MM.1S (cell line): ENCODE measurements at regions not wholly inside any gene's neighbourhood (a gene's known extent, or its start where the extent isn't known, plus 50 kb on each side); places are given as distances from the start of the nearest gene placed in this dataset.

Source experiments
- DNase-seq: peaks from one replicate; pipeline ENCODE4 v3.0.0-alpha.2; 2015
- H2AFZ ChIP-seq: fragments of 300-600 bp; sonication (generic); 2 replicates; pipeline ENCODE4 v1.6.0; 2016; ENCODE audit warnings: antibody characterized with exemption, low read length
- H3F3A ChIP-seq: fragments of 300-600 bp; sonication (generic); 2 replicates; pipeline ENCODE4 v1.6.1; 2016; ENCODE audit warnings: mild to moderate bottlenecking, antibody characterized with exemption, low read length, moderate library complexity, mixed read lengths; ENCODE audit not compliant: insufficient read depth
- H3K27ac ChIP-seq: fragments of 300-600 bp; sonication (generic); 2 replicates; pipeline ENCODE4 v1.5.1; 2016; ENCODE audit warnings: mild to moderate bottlenecking, low read length
- H3K27me3 ChIP-seq: fragments of 300-600 bp; sonication (generic); replicated peaks from 2 replicates; pipeline ENCODE4 v1.6.0; 2016; ENCODE audit warnings: low read length; ENCODE audit not compliant: insufficient read depth
- H3K36me3 ChIP-seq: fragments of 300-600 bp; sonication (generic); replicated peaks from 2 replicates; pipeline ENCODE4 v1.6.1; 2016; ENCODE audit warnings: mild to moderate bottlenecking, low read length, mixed read lengths; ENCODE audit not compliant: insufficient read depth
- H3K4me1 ChIP-seq: fragments of 300-600 bp; sonication (generic); 2 replicates; pipeline ENCODE4 v1.6.1; 2016; ENCODE audit warnings: low read length, mixed read lengths
- H3K4me2 ChIP-seq: fragments of 300-600 bp; sonication (generic); 2 replicates; pipeline ENCODE4 v1.6.0; 2016; ENCODE audit warnings: low read depth, low read length
- H3K4me3 ChIP-seq: fragments of 300-600 bp; sonication (generic); 2 replicates; pipeline ENCODE4 v1.5.1; 2016; ENCODE audit warnings: low read length, mixed read lengths
- H3K79me2 ChIP-seq: fragments of 300-600 bp; sonication (generic); 2 replicates; pipeline ENCODE4 v1.6.1; 2016; ENCODE audit warnings: mixed run types, low read length, mixed read lengths
- H3K9ac ChIP-seq: fragments of 300-600 bp; sonication (generic); 2 replicates; pipeline ENCODE4 v1.6.1; 2016; ENCODE audit warnings: low read length, mixed read lengths
- H3K9me2 ChIP-seq: fragments of 300-600 bp; sonication (generic); replicated peaks from 2 replicates; pipeline ENCODE4 v1.6.1; 2016; ENCODE audit warnings: mild to moderate bottlenecking, low read length, mixed read lengths; ENCODE audit not compliant: insufficient read depth
- H3K9me3 ChIP-seq: fragments of 300-600 bp; sonication (generic); replicated peaks from 2 replicates; pipeline ENCODE4 v1.6.1; 2016; ENCODE audit warnings: mild to moderate bottlenecking, low read length, mixed read lengths; ENCODE audit not compliant: insufficient read depth
- H4K20me1 ChIP-seq: fragments of 300-600 bp; sonication (generic); 2 replicates; pipeline ENCODE4 v1.6.1; 2016; ENCODE audit warnings: mild to moderate bottlenecking, low read length, moderate library complexity, mixed read lengths; ENCODE audit not compliant: insufficient read depth
- EZH2 ChIP-seq: fragments of 300-600 bp; sonication (generic); optimal IDR thresholded peaks from 2 replicates; pipeline ENCODE3; 2017; ENCODE audit warnings: low read depth, mild to moderate bottlenecking, antibody characterized with exemption, low read length, mixed read lengths
- EZH2phosphoT487 ChIP-seq: fragments of 300-600 bp; sonication (generic); IDR thresholded peaks from 2 replicates; pipeline ENCODE4 v1.6.1; 2018; ENCODE audit warnings: antibody characterized with exemption, low read length
- TF ChIP-seq, protein P1 (sequence below): fragments of 300-600 bp; sonication (generic); IDR thresholded peaks from 2 replicates; pipeline ENCODE4 v1.5.1; 2016; ENCODE audit warnings: antibody characterized with exemption, low read length, mixed read lengths

DNA sequence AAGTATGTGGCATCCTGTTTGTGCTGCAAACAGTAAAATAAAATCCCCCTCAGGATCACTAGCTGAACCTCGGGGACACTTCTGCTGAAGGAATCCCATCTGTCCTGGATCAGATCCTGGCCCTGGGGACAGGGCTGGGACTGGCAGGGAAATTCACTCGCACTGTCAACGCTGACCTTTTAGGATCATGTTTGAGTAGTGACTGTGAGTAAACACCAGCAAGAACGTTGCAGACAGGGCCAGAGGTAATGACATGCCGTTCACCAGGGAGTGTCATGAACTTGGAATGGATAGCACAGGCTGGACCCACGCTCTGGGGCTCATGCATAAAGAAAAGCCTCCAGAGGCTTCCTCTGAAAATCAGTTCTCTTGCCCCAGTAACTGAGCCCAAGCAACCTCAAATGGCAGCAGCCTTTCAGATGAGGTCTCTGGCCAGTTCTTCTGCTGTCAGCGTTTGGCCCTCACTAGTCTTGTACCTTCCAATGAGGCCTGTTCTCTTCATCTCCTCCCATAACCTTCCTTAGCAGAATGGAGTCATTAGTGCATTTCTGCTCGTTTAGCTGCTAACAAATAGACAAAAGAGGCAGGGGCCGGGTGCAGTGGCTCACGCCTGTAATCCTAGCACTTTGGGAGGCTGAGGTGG, 51.0 kb upstream of the BARX2 start:
- TF ChIP-seq EZH2 (no peak), EZH2phosphoT487 (no peak)
- TF ChIP-seq, protein P1, sequence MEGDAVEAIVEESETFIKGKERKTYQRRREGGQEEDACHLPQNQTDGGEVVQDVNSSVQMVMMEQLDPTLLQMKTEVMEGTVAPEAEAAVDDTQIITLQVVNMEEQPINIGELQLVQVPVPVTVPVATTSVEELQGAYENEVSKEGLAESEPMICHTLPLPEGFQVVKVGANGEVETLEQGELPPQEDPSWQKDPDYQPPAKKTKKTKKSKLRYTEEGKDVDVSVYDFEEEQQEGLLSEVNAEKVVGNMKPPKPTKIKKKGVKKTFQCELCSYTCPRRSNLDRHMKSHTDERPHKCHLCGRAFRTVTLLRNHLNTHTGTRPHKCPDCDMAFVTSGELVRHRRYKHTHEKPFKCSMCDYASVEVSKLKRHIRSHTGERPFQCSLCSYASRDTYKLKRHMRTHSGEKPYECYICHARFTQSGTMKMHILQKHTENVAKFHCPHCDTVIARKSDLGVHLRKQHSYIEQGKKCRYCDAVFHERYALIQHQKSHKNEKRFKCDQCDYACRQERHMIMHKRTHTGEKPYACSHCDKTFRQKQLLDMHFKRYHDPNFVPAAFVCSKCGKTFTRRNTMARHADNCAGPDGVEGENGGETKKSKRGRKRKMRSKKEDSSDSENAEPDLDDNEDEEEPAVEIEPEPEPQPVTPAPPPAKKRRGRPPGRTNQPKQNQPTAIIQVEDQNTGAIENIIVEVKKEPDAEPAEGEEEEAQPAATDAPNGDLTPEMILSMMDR: no peak
- no peaks in the 10 kb centered on the region for H4K20me1 ChIP-seq
- no peaks in the 10 kb centered on the region for H3K9me3 ChIP-seq
- DNase-seq: no peak
- no peaks in the 10 kb centered on the region for H3K36me3 ChIP-seq
- H3K4me3 ChIP-seq: no peak overlapping the region
- H2AFZ ChIP-seq: no peak overlapping the region
- H3K9ac ChIP-seq: no peak overlapping the region
- H3K27ac ChIP-seq: no peak overlapping the region
- H3K4me1 ChIP-seq: no peaks in the 10 kb centered on the region
- H3K9me2 ChIP-seq: no peaks in the 10 kb centered on the region
- H3K4me2 ChIP-seq: no peak overlapping the region
- no peaks in the 10 kb centered on the region for H3K79me2 ChIP-seq
- no peaks in the 10 kb centered on the region for H3K27me3 ChIP-seq
- no peaks in the 10 kb centered on the region for H3F3A ChIP-seq

DNA sequence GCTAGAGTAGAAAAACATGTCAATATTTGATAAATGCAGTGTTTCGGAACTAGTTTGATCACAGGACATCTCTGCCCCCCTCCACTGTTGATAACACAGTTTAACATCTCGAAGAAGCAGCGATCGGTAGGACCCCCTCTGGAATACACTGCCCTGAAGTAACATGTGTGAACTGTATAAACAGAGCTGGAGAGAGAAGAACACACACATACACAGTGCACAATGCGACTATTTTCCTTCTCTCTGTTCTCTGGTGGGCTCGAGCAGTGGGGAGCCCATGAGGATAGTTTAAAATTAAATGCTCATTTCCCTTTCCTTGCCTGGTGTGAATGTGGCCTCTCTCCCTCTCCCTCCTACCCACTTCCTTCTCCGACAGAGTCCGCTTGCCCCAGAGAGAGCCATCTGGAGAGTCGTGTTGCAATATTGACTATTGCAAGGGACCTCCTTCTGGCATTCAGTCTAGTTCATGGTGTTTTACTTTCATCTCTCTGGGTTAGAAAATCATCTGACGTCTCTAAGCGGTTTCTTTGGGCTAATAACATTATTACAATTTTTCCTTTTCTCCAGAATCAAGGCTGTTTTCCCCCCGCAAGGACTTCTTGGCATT, 51.6 kb upstream of the BARX2 start:
- H4K20me1 ChIP-seq: no peaks in the 10 kb centered on the region
- DNase-seq: no peak
- H3K9me3 ChIP-seq: no peaks in the 10 kb centered on the region
- no peaks in the 10 kb centered on the region for H3K4me1 ChIP-seq
- no peaks in the 10 kb centered on the region for H3K36me3 ChIP-seq
- H3F3A ChIP-seq: no peaks in the 10 kb centered on the region
- no peak overlapping the region for H3K4me2 ChIP-seq
- H3K79me2 ChIP-seq: no peaks in the 10 kb centered on the region
- no peaks in the 10 kb centered on the region for H3K27me3 ChIP-seq
- no peak for TF ChIP-seq EZH2
- no peak for TF ChIP-seq EZH2phosphoT487
- TF ChIP-seq, protein P1: no peak
- no peak overlapping the region for H2AFZ ChIP-seq
- no peak overlapping the region for H3K27ac ChIP-seq
- no peak overlapping the region for H3K9ac ChIP-seq
- no peak overlapping the region for H3K4me3 ChIP-seq
- H3K9me2 ChIP-seq: no peaks in the 10 kb centered on the region

DNA sequence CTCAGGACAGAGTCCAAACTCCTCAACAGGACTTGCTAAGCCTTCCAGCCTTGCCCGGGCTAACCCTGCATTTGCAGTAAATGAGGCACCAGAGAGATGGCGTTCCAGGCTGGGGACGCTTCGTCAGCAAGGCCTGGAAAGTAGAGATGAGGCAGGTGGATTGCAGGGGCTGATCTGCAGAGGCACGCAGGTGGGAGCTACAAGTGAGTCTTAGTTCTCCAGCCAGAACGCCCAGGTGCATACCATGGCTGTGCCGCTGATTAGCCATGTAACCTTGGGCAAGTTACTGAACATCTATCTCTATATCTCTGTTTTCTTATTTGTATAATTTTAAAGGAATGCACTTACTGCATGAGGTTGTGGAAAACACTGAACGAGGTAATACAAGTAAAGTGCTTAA, 52.7 kb upstream of the BARX2 start:
- no peaks in the 10 kb centered on the region for H3K27me3 ChIP-seq
- H3F3A ChIP-seq: no peaks in the 10 kb centered on the region
- TF ChIP-seq, protein P1: no peak
- TF ChIP-seq EZH2phosphoT487 (no peak), EZH2 (no peak)
- no peaks in the 10 kb centered on the region for H3K36me3 ChIP-seq
- no peaks in the 10 kb centered on the region for H4K20me1 ChIP-seq
- H3K4me3 ChIP-seq: no peak overlapping the region
- H3K9me3 ChIP-seq: no peaks in the 10 kb centered on the region
- H3K79me2 ChIP-seq: no peaks in the 10 kb centered on the region
- H3K4me1 ChIP-seq: no peaks in the 10 kb centered on the region
- no peak overlapping the region for H3K27ac ChIP-seq
- H3K4me2 ChIP-seq: no peak overlapping the region
- no peak overlapping the region for H3K9ac ChIP-seq
- no peak overlapping the region for H2AFZ ChIP-seq
- no peak for DNase-seq
- H3K9me2 ChIP-seq: no peaks in the 10 kb centered on the region
